PC-3 (cell line): ENCODE measurements at regions not wholly inside any gene's neighbourhood (a gene's known extent, or its start where the extent isn't known, plus 50 kb on each side); places are given as distances from the start of the nearest gene placed in this dataset.

ENCODE experiments used
- CTCF ChIP-seq: fragments of 300-600 bp; sonication (generic); conservative IDR thresholded peaks from 2 replicates; pipeline ENCODE4 v1.5.1; 2017; ENCODE audit warnings: antibody characterized with exemption, low read depth, mild to moderate bottlenecking, low read length
- EZH2 ChIP-seq: fragments of 300-600 bp; sonication (generic); IDR thresholded peaks from one replicate; pipeline ENCODE4 v1.6.1; 2017; ENCODE audit warnings: antibody characterized with exemption, mild to moderate bottlenecking, low read length; ENCODE audit not compliant: unreplicated experiment
- EZH2phosphoT487 ChIP-seq: fragments of 300-600 bp; sonication (generic); IDR thresholded peaks from 2 replicates; pipeline ENCODE4 v1.6.1; 2018; ENCODE audit warnings: mild to moderate bottlenecking, antibody characterized with exemption, low read length, borderline replicate concordance

- TF ChIP-seq CTCF, result no peak
- TF ChIP-seq EZH2phosphoT487, result no peak
- TF ChIP-seq EZH2, result no peak
Observed at GRCh38 chr22:22425783-22426624, 82.5 kb downstream of the ZNF280B start.
